GM18907 (cell line): ENCODE measurements at regions not wholly inside any gene's neighbourhood (a gene's known extent, or its start where the extent isn't known, plus 50 kb on each side); places are given as distances from the start of the nearest gene placed in this dataset.

ENCODE experiments used
- ATAC-seq: cut with Tn5 transposase; IDR thresholded peaks from one replicate; pipeline ENCODE4 v1.9.1; 2021; ENCODE audit warnings: mild to moderate bottlenecking, moderate library complexity; ENCODE audit not compliant: unreplicated experiment

DNA sequence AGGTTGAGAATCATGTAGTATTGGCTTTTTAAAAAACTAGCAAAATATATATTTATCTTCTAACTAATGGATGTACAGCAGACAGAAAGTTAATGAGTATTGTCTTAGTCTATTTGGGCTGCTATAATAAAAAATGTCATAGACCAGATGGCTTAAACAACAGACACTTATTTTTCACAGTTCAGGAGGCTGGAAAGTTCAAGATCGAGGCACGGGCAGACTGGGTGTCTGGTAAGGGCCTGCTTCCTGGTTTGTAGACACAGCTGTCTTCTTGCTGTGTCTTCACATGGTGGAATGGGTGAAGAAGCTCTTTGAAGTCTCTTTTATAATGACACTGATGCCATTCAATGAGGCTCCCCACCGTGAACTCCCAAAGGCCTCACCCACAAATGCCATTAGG is 70.1 kb upstream of the KRR1 start:
- no peak for ATAC-seq

DNA sequence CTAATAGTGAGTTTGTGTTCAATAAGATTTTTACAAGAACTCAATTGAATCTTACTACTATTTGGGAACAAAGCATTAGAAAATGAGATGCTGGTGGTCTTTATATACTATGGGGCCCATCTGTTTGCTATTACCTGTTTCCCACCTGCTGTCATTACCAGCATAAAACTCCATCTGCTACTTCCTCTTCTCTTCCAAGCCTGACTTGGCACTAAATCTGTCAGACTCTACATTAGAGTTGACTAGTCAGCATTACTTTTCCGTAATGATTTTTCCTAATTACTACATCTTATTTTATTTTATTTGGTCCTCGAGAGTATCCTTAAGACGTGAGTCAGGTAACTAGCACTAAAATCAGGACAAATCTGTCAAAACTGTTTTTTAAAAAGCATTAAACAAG is 68.1 kb upstream of the KRR1 start:
- no peak for ATAC-seq

DNA sequence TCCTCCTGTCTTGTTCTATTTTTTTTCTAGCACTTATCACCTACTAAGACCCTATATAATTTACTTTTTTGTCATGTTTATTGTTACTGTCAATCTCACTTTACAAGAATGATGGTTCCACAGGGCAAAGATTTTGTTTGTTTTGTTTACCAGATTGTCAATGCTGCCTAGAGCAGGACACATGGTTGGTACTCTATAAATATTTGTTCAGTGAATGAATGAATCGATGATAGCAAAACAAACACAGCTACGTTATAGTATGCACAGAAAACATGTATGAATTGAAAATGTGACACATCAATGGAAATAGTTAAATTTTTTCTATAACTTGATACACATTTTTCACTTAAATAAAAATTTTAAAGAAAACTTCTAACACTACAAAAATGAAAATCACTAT is 67.1 kb upstream of the KRR1 start:
- ATAC-seq, result no peak

DNA sequence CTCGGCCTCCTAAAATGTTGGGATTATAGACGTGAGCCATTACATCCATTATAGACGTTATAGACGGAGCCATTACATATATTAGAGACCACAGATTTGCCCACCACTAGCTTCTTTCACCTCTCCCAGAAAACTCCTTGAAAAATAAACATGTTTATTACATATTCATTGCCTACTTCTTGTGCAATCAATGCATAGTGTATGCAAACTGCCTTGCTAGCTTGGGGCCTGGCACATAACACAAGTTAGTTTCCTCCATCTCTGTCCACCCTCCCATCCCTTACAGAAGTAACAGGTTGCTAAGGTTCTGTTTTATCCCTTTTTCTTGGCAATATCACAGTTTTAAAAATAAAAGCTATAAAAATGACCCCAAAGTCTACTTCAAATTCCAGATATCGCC is 66.4 kb upstream of the KRR1 start:
- no peak for ATAC-seq

DNA sequence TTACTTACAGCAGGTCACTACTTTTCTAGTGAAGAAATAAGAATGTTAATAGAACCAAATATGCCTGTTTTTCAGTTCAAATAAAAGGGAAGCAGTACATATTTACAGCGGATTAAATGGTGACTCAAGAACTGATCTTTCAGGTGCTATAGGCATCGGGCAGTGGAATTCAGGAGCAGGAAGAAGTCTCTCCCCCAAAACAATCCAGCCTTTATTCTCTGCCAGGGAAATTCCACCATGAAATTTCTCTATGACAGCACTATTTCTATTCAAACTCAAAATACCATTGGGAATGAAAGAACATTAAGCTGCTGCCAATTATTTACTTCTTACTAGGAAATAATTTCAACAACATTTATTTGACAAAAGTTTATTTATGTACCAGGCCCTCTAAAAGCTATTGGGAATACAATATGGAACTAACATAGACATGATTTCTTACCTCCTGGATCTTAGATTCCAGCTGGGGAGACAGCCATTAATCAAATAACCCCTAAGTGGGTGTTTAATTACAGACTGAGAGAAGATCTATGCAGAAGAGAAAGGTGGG is 60.3 kb upstream of the KRR1 start:
- ATAC-seq, result no peak

DNA sequence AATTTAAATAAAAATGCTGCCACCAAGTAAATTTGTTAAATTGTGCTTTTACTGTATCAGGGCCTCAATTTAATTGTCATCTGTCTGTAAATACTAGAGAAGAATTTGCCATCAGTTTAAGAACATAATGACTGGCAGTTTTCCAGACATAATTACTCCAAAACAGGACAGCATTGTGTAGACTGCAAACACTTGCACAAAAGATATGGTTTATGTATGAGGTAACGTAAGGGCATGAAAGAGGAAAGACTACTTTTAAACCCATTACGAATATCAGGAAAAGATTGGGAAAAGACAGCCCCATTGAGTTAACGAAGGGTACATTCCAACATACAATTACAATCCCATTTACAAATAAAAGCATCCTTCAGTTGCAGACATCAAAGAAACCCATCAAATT is 59.8 kb upstream of the KRR1 start:
- no peak for ATAC-seq

DNA sequence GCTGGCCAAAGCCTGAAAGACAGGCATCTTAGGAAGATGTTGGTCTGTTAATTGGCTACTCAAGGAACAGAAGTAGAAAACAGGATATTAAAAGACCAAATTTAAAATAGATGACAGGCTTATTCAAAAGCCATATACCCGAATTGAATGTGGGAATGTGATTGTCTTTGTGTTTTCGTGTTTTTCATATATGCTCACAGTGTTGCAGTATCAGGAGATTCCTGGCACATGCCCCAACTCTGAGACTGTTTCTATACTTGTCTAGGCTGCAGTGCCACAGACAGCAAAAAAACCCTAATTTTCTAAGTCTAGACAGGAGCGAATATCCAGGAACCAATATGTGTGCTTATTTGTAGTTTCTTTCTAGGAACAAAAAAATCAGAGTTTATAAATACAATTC is 57.4 kb upstream of the KRR1 start:
- ATAC-seq, result no peak

DNA sequence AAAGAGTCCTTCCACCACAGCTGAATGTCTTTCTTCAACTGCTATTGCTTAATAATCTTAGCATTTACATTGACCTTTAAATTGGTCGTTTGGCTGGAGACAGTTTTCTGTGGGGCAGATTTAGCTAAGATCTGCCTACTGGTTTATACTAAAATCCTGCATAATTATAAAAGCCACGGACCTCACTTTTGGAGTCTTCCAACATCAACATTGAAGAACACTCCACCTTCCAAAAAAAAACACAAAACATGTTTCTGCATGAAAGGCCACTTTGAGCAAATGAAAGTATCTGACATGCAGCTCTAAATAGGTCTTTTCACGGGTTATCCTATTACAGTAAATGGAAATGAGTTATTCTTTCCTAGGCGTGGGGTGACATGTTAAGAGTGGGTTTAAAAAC is 57.0 kb upstream of the KRR1 start:
- ATAC-seq, result no peak

DNA sequence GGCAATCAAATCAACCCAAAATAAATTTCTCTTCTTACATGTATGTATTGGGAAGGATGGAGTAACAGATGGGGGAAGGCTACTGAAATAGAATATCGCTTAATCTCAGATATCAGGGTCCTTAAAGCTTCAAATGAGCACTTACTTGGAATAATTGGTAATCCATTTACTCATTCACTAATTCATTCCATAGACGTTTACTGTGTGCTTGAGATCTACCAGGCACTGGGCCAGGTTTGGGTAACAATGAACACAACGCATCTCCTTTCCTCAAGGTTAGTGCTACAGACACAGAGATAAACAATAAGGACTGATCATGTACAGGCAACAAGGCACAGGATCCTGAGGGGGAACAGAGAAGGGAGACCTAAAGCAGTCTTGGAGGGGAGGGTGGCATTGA is 54.4 kb upstream of the KRR1 start:
- no peak for ATAC-seq

DNA sequence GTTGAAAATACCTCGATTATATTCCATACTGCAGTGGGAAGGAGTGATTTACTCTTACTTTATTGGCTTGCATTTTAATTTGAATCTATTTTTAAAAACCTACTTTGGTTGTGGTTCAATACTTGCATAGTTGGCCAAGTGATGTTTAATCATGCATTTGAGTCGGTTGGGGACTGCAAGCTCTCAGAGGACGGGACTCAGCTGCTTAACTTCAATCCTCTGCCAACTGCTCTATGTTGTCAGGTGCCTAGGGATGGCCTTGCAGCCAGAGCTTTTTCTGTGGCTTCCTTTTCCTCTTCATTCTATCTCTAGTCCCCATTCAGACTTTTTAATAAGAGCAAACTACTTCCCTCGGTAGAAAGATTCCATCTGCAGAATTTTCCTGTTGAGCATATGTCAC is 53.4 kb upstream of the KRR1 start:
- ATAC-seq, result no peak

DNA sequence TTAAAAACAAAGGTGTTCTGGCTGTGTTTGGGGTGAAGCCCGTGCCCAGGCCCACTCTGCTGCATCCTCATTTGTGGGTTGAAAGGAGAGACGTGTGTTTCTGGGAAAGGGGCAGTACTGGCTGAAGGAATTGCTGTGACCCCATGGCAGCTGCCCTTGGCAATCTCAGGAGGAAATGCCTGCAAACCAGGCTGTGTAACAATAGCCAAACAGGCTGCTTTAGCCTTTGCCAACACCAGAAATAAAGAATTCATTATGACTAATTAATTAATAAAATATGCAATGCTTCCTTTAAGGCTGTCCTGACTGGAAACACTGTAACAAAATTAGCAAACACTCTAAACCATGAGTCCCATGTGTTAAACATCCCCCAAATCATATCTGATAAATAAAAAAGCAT is 53.0 kb upstream of the KRR1 start:
- no peak for ATAC-seq

DNA sequence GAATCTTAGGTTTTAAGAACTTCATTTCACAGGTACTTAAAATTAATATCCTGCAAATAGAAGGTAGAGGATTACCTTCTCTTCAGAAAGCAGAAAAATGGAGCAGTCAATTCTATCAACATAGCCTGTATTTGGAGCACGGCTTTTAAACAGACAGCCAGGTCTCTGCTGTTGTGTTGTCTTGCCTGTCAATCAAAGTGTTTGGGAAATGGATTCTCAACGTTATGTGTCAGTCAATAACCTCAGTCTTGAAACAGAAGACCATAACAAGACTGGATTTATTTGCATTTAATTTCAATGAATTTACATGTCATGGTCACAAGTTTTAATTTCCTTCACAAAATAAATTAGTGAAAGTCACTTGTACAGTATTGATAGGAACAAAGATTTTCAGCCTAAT is 51.9 kb upstream of the KRR1 start:
- no peak for ATAC-seq

DNA sequence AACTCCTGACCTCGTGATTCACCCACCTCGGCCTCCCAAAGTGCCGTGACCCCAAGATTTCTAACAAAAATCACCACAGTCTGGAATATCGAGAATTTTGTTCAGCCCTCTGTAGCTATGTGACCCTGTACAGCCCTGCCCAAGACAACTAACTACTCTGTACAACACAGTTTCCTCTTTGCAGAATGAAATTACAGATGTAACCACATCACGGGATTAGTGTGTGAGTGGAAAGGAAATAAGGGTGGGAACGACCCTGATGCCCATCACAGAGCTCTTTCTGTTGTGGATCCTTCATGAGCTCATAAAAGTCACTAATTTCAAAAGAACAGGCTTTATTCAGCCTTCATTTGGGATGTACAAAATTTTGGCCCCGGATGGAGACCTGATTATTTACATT is 50.5 kb upstream of the KRR1 start:
- no peak for ATAC-seq
